Fibroblast of mammary gland (primary cell): ENCODE measurements at regions not wholly inside any gene's neighbourhood (a gene's known extent, or its start where the extent isn't known, plus 50 kb on each side); places are given as distances from the start of the nearest gene placed in this dataset.
"Not testable (repeated sequence)": the region's sequence is repeated elsewhere in the genome, so short reads cannot be mapped to it uniquely, and the experiment has no call there.

Source experiments
- DNase-seq: peaks from one replicate; pipeline ENCODE4 v3.0.0-alpha.2; 2010; ENCODE audit warnings: low read depth
- H3K4me3 ChIP-seq: 2 replicates; pipeline ENCODE4 v1.5.1; 2011; ENCODE audit warnings: low read depth, mild to moderate bottlenecking, low read length, moderate library complexity; ENCODE audit not compliant: control insufficient read depth
- TF ChIP-seq, protein P1 (sequence below): conservative IDR thresholded peaks from 2 replicates; pipeline ENCODE4 v1.5.1; 2011; ENCODE audit warnings: low read depth, low read length, inconsistent platforms; ENCODE audit not compliant: control insufficient read depth, insufficient read depth

DNA sequence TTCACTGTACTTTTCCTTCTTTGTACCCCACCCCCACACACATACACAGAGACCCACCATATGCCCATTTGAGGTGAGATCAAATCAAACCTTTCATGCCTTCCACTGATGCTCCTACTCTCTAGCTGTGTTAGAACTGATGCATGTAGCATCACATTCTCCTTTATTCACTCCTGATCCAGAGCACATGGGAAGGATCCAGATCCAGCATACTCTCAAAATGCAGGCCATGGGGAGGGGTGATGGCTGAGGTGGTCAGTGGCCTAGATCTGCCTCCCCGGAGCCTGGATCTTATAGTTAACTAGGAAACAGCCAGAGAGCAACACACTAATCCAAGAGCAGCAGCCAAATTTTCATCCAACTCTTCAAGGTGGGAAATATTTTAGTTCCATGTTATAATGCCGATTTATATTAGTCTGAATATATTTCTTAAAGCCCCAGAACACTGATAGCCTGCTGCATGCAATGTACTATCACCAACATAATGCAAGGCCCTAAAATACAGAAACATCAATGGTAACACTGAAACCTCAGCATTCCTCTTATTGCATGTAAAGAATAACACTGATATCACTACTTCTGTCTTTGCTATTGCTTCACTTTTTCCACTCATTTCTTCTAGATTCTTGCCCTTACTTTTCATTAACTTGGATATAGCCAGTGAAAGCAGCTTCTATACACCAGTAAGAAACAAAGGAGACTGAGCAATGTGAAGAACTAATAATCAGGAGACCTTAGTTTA lies 126.8 kb upstream of the BEND6 start:
- TF ChIP-seq, protein P1, sequence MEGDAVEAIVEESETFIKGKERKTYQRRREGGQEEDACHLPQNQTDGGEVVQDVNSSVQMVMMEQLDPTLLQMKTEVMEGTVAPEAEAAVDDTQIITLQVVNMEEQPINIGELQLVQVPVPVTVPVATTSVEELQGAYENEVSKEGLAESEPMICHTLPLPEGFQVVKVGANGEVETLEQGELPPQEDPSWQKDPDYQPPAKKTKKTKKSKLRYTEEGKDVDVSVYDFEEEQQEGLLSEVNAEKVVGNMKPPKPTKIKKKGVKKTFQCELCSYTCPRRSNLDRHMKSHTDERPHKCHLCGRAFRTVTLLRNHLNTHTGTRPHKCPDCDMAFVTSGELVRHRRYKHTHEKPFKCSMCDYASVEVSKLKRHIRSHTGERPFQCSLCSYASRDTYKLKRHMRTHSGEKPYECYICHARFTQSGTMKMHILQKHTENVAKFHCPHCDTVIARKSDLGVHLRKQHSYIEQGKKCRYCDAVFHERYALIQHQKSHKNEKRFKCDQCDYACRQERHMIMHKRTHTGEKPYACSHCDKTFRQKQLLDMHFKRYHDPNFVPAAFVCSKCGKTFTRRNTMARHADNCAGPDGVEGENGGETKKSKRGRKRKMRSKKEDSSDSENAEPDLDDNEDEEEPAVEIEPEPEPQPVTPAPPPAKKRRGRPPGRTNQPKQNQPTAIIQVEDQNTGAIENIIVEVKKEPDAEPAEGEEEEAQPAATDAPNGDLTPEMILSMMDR: no peak
- no peak for DNase-seq
- no peak overlapping the region for H3K4me3 ChIP-seq

- not testable (repeated sequence) for H3K4me3 ChIP-seq, DNase-seq
Observed at GRCh38 chr6:56824431-56824830, 130.5 kb upstream of the BEND6 start.

- TF ChIP-seq, protein P1: no peak
- H3K4me3 ChIP-seq: no peak overlapping the region
- no peak for DNase-seq
Observed at GRCh38 chr6:56821005-56821432, 133.9 kb upstream of the BEND6 start.

DNA sequence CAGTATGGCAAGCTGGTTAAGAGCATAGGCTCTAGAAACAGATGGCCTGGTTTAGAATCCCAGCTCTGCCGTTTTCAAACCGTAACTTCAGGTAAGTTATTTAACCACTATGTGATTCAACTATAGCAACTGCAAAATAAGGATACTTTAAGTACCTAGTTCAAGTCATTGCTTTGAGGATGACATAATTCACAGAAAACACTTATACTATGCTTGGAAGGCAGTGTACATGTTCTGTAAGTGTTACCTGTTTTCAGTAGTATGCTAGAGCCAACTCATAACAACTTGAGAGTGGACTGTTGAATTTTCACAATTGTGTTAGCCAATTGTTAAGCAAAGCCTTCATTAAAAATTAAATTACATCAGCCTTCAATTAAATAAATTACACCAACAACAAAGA lies 134.8 kb upstream of the BEND6 start:
- no peak overlapping the region for H3K4me3 ChIP-seq
- no peak for DNase-seq
- TF ChIP-seq, protein P1: no peak

- TF ChIP-seq, protein P1: no peak
- H3K4me3 ChIP-seq: no peak overlapping the region
- no peak for DNase-seq
Observed at GRCh38 chr6:56819604-56820003, 135.3 kb upstream of the BEND6 start.

GRCh38 chr6:56816370-56816769 lies 138.5 kb upstream of the BEND6 start:
- DNase-seq: no peak
- TF ChIP-seq, protein P1: no peak
- no peak overlapping the region for H3K4me3 ChIP-seq

DNA sequence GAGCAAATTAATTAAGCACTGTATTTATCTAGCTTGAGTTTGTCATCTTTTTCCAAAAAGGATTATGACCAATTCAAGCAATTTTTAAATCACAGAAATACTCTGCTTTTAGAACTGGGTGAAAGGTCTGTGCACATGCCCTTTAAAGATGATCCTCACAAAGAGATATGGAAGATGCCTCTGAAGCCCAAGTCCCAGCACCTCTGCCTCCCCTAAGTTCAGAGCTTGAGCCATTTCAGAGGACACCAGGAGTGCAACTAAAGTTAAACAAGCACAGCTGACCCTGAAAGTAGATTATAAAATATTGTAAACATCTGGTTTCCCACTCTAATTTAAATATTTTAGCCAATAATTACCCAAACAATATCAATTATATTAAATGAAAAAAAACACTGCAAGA lies 139.5 kb upstream of the BEND6 start:
- TF ChIP-seq, protein P1: no peak
- no peak overlapping the region for H3K4me3 ChIP-seq
- DNase-seq: no peak
